Smooth muscle cell (in vitro differentiated cells): ENCODE measurements at regions not wholly inside any gene's neighbourhood (a gene's known extent, or its start where the extent isn't known, plus 50 kb on each side); places are given as distances from the start of the nearest gene placed in this dataset.

Experiments used
- DNase-seq: peaks from one replicate; lab custom pipeline; 2025; ENCODE audit not compliant: unreplicated experiment; lab: John Stamatoyannopoulos, UW
- H2AFZ ChIP-seq: fragments of 200-600 bp; sonication (generic); 2 replicates; pipeline ENCODE4 v1.6.0; 2016; ENCODE audit warnings: antibody characterized with exemption, low read depth, mild to moderate bottlenecking
- H3F3A ChIP-seq: fragments of 200-600 bp; sonication (generic); 2 replicates; pipeline ENCODE4 v1.6.0; 2017; ENCODE audit warnings: antibody characterized with exemption, low read depth
- H3K27ac ChIP-seq: fragments of 200-600 bp; sonication (generic); 2 replicates; pipeline ENCODE4 v1.5.1; 2016; ENCODE audit warnings: low read depth, mild to moderate bottlenecking
- H3K27me3 ChIP-seq: fragments of 200-600 bp; sonication (generic); 2 replicates; pipeline ENCODE4 v1.6.1; 2016; ENCODE audit warnings: low read depth, mild to moderate bottlenecking
- H3K36me3 ChIP-seq: fragments of 200-600 bp; sonication (generic); 2 replicates; pipeline ENCODE4 v1.5.1; 2016; ENCODE audit warnings: low read depth
- H3K4me1 ChIP-seq: fragments of 200-600 bp; sonication (generic); 2 replicates; pipeline ENCODE4 v1.5.1; 2016; ENCODE audit warnings: low read depth
- H3K4me2 ChIP-seq: fragments of 200-600 bp; sonication (generic); 2 replicates; pipeline ENCODE4 v1.6.0; 2016; ENCODE audit warnings: mild to moderate bottlenecking
- H3K4me3 ChIP-seq: fragments of 200-600 bp; sonication (generic); 2 replicates; pipeline ENCODE4 v1.5.1; 2016; ENCODE audit warnings: mild to moderate bottlenecking
- H3K79me2 ChIP-seq: fragments of 200-600 bp; sonication (generic); 2 replicates; pipeline ENCODE4 v1.6.0; 2016; ENCODE audit warnings: low read depth, mild to moderate bottlenecking
- H3K9ac ChIP-seq: fragments of 200-600 bp; sonication (generic); 2 replicates; pipeline ENCODE4 v1.6.0; 2016; ENCODE audit warnings: low read depth
- H3K9me3 ChIP-seq: fragments of 200-600 bp; sonication (generic); replicated peaks from 2 replicates; pipeline ENCODE4 v1.5.1; 2016; ENCODE audit warnings: low read depth
- H4K20me1 ChIP-seq: fragments of 200-600 bp; sonication (generic); 2 replicates; pipeline ENCODE4 v1.6.0; 2016; ENCODE audit warnings: low read depth
- WGBS: methylation state at CpG from one replicate; pipeline ENCODE4 v1.1.7; 2016; ENCODE audit warnings: low lambda C conversion rate; 5-methylcytosine and 5-hydroxymethylcytosine counted together
- TF ChIP-seq, protein P1 (sequence below): fragments of 200-600 bp; sonication (generic); IDR thresholded peaks from 2 replicates; pipeline ENCODE4 v1.5.1; 2017; ENCODE audit warnings: borderline replicate concordance, mild to moderate bottlenecking, antibody characterized with exemption; ENCODE audit not compliant: insufficient read depth, poor library complexity, severe bottlenecking

DNA sequence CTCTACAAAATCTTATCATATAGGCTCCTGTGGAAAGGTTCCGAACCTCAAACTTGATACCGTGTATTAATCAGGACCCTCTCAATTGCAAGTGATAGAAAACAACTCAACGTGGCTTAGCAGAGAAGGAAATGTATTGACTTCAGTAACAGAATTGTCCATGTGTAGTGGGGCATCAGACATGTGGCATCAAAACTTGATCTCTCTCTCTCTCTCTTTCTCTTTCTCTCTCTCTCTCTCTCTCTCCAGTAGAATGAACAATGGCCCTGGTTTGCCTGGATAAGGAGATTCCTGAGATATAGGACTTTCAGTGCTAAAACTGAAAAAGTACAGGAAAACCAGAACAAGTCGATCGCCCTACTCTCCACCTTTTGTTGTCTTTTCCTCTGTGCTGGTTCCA is 168.2 kb downstream of the DRD1 start:
- Histone ChIP-seq H3K4me3 (no peak overlapping the region), H3K79me2 (no peaks in the 10 kb centered on the region), H3K4me2 (no peak overlapping the region), H3F3A (no peaks in the 10 kb centered on the region), H3K36me3 (no peaks in the 10 kb centered on the region), H3K9ac (no peak overlapping the region), H3K9me3 (no peaks in the 10 kb centered on the region), H3K27me3 (no peaks in the 10 kb centered on the region), H4K20me1 (no peaks in the 10 kb centered on the region), H3K27ac (no peak overlapping the region), H3K4me1 (no peaks in the 10 kb centered on the region), H2AFZ (no peak overlapping the region)
- WGBS, result 88% methylated on average over 5 of the region's 5 CpGs
- TF ChIP-seq, protein P1, sequence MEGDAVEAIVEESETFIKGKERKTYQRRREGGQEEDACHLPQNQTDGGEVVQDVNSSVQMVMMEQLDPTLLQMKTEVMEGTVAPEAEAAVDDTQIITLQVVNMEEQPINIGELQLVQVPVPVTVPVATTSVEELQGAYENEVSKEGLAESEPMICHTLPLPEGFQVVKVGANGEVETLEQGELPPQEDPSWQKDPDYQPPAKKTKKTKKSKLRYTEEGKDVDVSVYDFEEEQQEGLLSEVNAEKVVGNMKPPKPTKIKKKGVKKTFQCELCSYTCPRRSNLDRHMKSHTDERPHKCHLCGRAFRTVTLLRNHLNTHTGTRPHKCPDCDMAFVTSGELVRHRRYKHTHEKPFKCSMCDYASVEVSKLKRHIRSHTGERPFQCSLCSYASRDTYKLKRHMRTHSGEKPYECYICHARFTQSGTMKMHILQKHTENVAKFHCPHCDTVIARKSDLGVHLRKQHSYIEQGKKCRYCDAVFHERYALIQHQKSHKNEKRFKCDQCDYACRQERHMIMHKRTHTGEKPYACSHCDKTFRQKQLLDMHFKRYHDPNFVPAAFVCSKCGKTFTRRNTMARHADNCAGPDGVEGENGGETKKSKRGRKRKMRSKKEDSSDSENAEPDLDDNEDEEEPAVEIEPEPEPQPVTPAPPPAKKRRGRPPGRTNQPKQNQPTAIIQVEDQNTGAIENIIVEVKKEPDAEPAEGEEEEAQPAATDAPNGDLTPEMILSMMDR, result no peak
- no peak for DNase-seq

DNA sequence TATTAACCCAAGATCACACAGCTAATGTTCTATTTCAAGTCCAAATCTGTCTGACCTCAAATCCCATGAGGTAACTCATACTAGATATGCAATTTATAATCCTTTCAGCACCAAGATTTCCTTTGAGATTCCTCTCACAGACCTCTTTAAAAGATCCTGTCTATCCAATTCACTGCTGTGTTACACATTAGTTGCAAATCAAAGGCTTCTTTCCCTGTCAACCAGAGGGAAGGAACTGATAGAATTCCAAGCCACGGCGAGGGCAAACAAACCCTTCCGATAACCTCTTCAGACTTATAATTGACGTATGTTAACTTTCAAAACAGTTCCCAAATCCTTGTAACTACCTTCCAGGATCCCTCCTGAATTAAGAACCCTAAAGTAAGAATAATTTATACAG is 168.9 kb downstream of the DRD1 start:
- no peak overlapping the region for H3K4me3 ChIP-seq
- no peaks in the 10 kb centered on the region for H3F3A ChIP-seq
- no peak overlapping the region for H3K27ac ChIP-seq
- H3K9ac ChIP-seq, result no peak overlapping the region
- no peaks in the 10 kb centered on the region for H3K79me2 ChIP-seq
- no peak overlapping the region for H3K4me2 ChIP-seq
- TF ChIP-seq, protein P1, result no peak
- 91% methylated on average over 4 of the region's 4 CpGs for WGBS
- no peaks in the 10 kb centered on the region for H3K4me1 ChIP-seq
- no peaks in the 10 kb centered on the region for H4K20me1 ChIP-seq
- no peak for DNase-seq
- H3K27me3 ChIP-seq, result no peaks in the 10 kb centered on the region
- no peaks in the 10 kb centered on the region for H3K9me3 ChIP-seq
- H3K36me3 ChIP-seq, result no peaks in the 10 kb centered on the region
- H2AFZ ChIP-seq, result no peak overlapping the region

GRCh38 chr5:175274171-175274570 is 169.8 kb downstream of the DRD1 start:
- no peak overlapping the region for H3K4me3 ChIP-seq
- no peaks in the 10 kb centered on the region for H4K20me1 ChIP-seq
- no peaks in the 10 kb centered on the region for H3K4me1 ChIP-seq
- H3F3A ChIP-seq, result no peaks in the 10 kb centered on the region
- no peak overlapping the region for H3K4me2 ChIP-seq
- no peaks in the 10 kb centered on the region for H3K27me3 ChIP-seq
- TF ChIP-seq, protein P1, result no peak
- H3K27ac ChIP-seq, result no peak overlapping the region
- H3K9ac ChIP-seq, result no peak overlapping the region
- no peak overlapping the region for H2AFZ ChIP-seq
- no peaks in the 10 kb centered on the region for H3K79me2 ChIP-seq
- no peaks in the 10 kb centered on the region for H3K36me3 ChIP-seq
- no peaks in the 10 kb centered on the region for H3K9me3 ChIP-seq
- no peak for DNase-seq

DNA sequence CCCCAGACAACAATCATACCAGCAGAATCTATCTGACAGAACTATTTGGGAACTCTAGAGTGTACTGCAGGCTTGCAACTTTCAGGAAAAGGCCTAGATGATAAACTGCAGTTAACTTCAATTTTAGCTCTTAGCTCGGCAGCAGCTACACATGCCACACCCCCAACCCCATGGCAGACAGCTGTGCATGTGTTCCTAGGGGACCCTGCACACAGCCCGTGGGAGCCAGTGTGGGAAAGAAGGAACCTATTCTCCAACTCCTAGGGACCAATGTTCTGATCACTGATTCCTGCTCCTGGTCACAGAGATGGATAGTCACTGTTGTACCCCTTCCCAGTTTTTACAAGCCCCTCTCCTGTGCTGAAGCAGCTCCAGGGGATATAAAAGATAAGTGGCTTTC is 179.6 kb downstream of the DRD1 start:
- Histone ChIP-seq H3K79me2 (no peaks in the 10 kb centered on the region), H3K27ac (no peak overlapping the region), H2AFZ (no peak overlapping the region), H3K36me3 (no peaks in the 10 kb centered on the region), H3K9me3 (peaks cover 4% of the 10 kb centered on the region), H3K27me3 (no peaks in the 10 kb centered on the region), H3K4me1 (no peaks in the 10 kb centered on the region), H3K4me3 (no peak overlapping the region), H3K9ac (no peak overlapping the region), H3K4me2 (no peak overlapping the region), H4K20me1 (no peaks in the 10 kb centered on the region), H3F3A (peaks cover 2% of the 10 kb centered on the region)
- TF ChIP-seq, protein P1, result no peak
- WGBS, result 46% methylated on average over 2 of the region's 2 CpGs
- no peak for DNase-seq
